ENCODE measurements at regions not wholly inside any gene's neighbourhood (a gene's known extent, or its start where the extent isn't known, plus 50 kb on each side); places are given as distances from the start of the nearest gene placed in this dataset.

- Histone ChIP-seq H3K27ac (ENCODE audit: insufficient read depth, low read length) (no peak overlapping the region), H4K20me1 (ENCODE audit: control insufficient read depth, extremely low read depth, insufficient read depth, low read length) (no peaks in the 10 kb centered on the region), H3K79me2 (ENCODE audit: control insufficient read depth, insufficient read depth, low read length) (no peaks in the 10 kb centered on the region), H3K4me3 (replicated peaks in 1 of 4; ENCODE audit: control extremely low read depth in 1 of 4, insufficient read depth in 1 of 4, low read depth in 3 of 4, low read length in 4 of 4) (no peak overlapping the region), H3K4me1 (ENCODE audit: control insufficient read depth, extremely low read depth, insufficient read depth, low read length) (no peaks in the 10 kb centered on the region), H3K4me2 (ENCODE audit: extremely low read depth, insufficient read depth, low read length) (no peak overlapping the region), H3K27me3 (ENCODE audit: control insufficient read depth, insufficient read depth, low read length) (no peaks in the 10 kb centered on the region), H3K9me3 (ENCODE audit: control insufficient read depth, insufficient read depth, low read depth, low read length) (no peaks in the 10 kb centered on the region), H3K36me3 (ENCODE audit: control insufficient read depth, insufficient read depth, low read length) (no peaks in the 10 kb centered on the region), H2AFZ (ENCODE audit: low read length) (no peak overlapping the region), H3K9ac (ENCODE audit: insufficient read depth, low read length) (no peak overlapping the region)
- TF ChIP-seq CTCF (conservative IDR thresholded peaks at IDR 0.05 in 1 of 2, IDR thresholded peaks at IDR 0.05 in 1 of 2; ENCODE audit: low read depth in 1 of 2, low read length in 2 of 2) (no peak), EZH2 (IDR thresholded peaks at IDR 0.05; ENCODE audit: low read length, missing control alignments) (no peak)
- DNase-seq (ENCODE audit: low read depth in 2 of 2), result no peak
Observed at GRCh38 chr6:147071776-147072175, 132.4 kb upstream of the STXBP5 start.

GRCh38 chr6:147075381-147075780 lies 128.8 kb upstream of the STXBP5 start:
- no peaks in the 10 kb centered on the region for H4K20me1 ChIP-seq (ENCODE audit: control insufficient read depth, extremely low read depth, insufficient read depth, low read length)
- no peaks in the 10 kb centered on the region for H3K9me3 ChIP-seq (ENCODE audit: control insufficient read depth, insufficient read depth, low read depth, low read length)
- H3K27me3 ChIP-seq (ENCODE audit: control insufficient read depth, insufficient read depth, low read length), result no peaks in the 10 kb centered on the region
- no peaks in the 10 kb centered on the region for H3K79me2 ChIP-seq (ENCODE audit: control insufficient read depth, insufficient read depth, low read length)
- H3K4me1 ChIP-seq (ENCODE audit: control insufficient read depth, extremely low read depth, insufficient read depth, low read length), result no peaks in the 10 kb centered on the region
- no peak overlapping the region for H3K27ac ChIP-seq (ENCODE audit: insufficient read depth, low read length)
- no peak overlapping the region for H3K4me3 ChIP-seq (replicated peaks in 1 of 4; ENCODE audit: control extremely low read depth in 1 of 4, insufficient read depth in 1 of 4, low read depth in 3 of 4, low read length in 4 of 4)
- no peak overlapping the region for H3K4me2 ChIP-seq (ENCODE audit: extremely low read depth, insufficient read depth, low read length)
- no peak overlapping the region for H3K9ac ChIP-seq (ENCODE audit: insufficient read depth, low read length)
- DNase-seq (ENCODE audit: low read depth in 2 of 2), result no peak
- H2AFZ ChIP-seq (ENCODE audit: low read length), result no peak overlapping the region
- H3K36me3 ChIP-seq (ENCODE audit: control insufficient read depth, insufficient read depth, low read length), result no peaks in the 10 kb centered on the region
- no peak for TF ChIP-seq CTCF (conservative IDR thresholded peaks at IDR 0.05 in 1 of 2, IDR thresholded peaks at IDR 0.05 in 1 of 2; ENCODE audit: low read depth in 1 of 2, low read length in 2 of 2)
- TF ChIP-seq EZH2 (IDR thresholded peaks at IDR 0.05; ENCODE audit: low read length, missing control alignments), result no peak

- no peak overlapping the region for H3K9ac ChIP-seq (ENCODE audit: insufficient read depth, low read length)
- H3K79me2 ChIP-seq (ENCODE audit: control insufficient read depth, insufficient read depth, low read length), result no peaks in the 10 kb centered on the region
- H3K27ac ChIP-seq (ENCODE audit: insufficient read depth, low read length), result no peak overlapping the region
- no peaks in the 10 kb centered on the region for H3K9me3 ChIP-seq (ENCODE audit: control insufficient read depth, insufficient read depth, low read depth, low read length)
- no peak for TF ChIP-seq CTCF (conservative IDR thresholded peaks at IDR 0.05 in 1 of 2, IDR thresholded peaks at IDR 0.05 in 1 of 2; ENCODE audit: low read depth in 1 of 2, low read length in 2 of 2)
- no peak for TF ChIP-seq EZH2 (IDR thresholded peaks at IDR 0.05; ENCODE audit: low read length, missing control alignments)
- no peak overlapping the region for H3K4me2 ChIP-seq (ENCODE audit: extremely low read depth, insufficient read depth, low read length)
- H2AFZ ChIP-seq (ENCODE audit: low read length), result no peak overlapping the region
- no peaks in the 10 kb centered on the region for H3K4me1 ChIP-seq (ENCODE audit: control insufficient read depth, extremely low read depth, insufficient read depth, low read length)
- H3K27me3 ChIP-seq (ENCODE audit: control insufficient read depth, insufficient read depth, low read length), result no peaks in the 10 kb centered on the region
- no peak overlapping the region for H3K4me3 ChIP-seq (replicated peaks in 1 of 4; ENCODE audit: control extremely low read depth in 1 of 4, insufficient read depth in 1 of 4, low read depth in 3 of 4, low read length in 4 of 4)
- DNase-seq (ENCODE audit: low read depth in 2 of 2), result no peak
- no peaks in the 10 kb centered on the region for H4K20me1 ChIP-seq (ENCODE audit: control insufficient read depth, extremely low read depth, insufficient read depth, low read length)
- no peaks in the 10 kb centered on the region for H3K36me3 ChIP-seq (ENCODE audit: control insufficient read depth, insufficient read depth, low read length)
Observed at GRCh38 chr6:147077251-147077650, 127.0 kb upstream of the STXBP5 start.
